HG03039 (cell line): ENCODE measurements at regions not wholly inside any gene's neighbourhood (a gene's known extent, or its start where the extent isn't known, plus 50 kb on each side); places are given as distances from the start of the nearest gene placed in this dataset.

Experiments
- ATAC-seq: cut with Tn5 transposase; IDR thresholded peaks from one replicate; pipeline ENCODE4 v1.9.1; 2021; ENCODE audit warnings: mild to moderate bottlenecking, moderate library complexity; ENCODE audit not compliant: unreplicated experiment

- ATAC-seq = no peak
Observed at GRCh38 chr6:15044948-15045347, 200.9 kb upstream of the JARID2 start.

- no peak for ATAC-seq
Observed at GRCh38 chr6:15046751-15047150, 199.1 kb upstream of the JARID2 start.

- ATAC-seq = no peak
Observed at GRCh38 chr6:15048367-15048766, 197.5 kb upstream of the JARID2 start.

GRCh38 chr6:15058200-15059061, 187.4 kb upstream of the JARID2 start:
- ATAC-seq = no peak

- no peak for ATAC-seq
Observed at GRCh38 chr6:15061180-15061641, 184.7 kb upstream of the JARID2 start.

GRCh38 chr6:15061908-15062515, 183.9 kb upstream of the JARID2 start:
- no peak for ATAC-seq

- no peak for ATAC-seq
Observed at GRCh38 chr6:15062516-15063252, 183.2 kb upstream of the JARID2 start.

- no peak for ATAC-seq
Observed at GRCh38 chr6:15063253-15063853, 182.5 kb upstream of the JARID2 start.

GRCh38 chr6:15065261-15065989, 180.4 kb upstream of the JARID2 start:
- ATAC-seq = no peak

GRCh38 chr6:15066089-15066758, 179.6 kb upstream of the JARID2 start:
- no peak for ATAC-seq

GRCh38 chr6:15073344-15073789, 172.5 kb upstream of the JARID2 start:
- no peak for ATAC-seq

- ATAC-seq = no peak
Observed at GRCh38 chr6:15073883-15074465, 171.9 kb upstream of the JARID2 start.

- no peak for ATAC-seq
Observed at GRCh38 chr6:15074806-15075205, 171.1 kb upstream of the JARID2 start.

GRCh38 chr6:15076565-15076964, 169.3 kb upstream of the JARID2 start:
- ATAC-seq = no peak

- ATAC-seq = no peak
Observed at GRCh38 chr6:15077006-15077405, 168.9 kb upstream of the JARID2 start.

- ATAC-seq = no peak
Observed at GRCh38 chr6:15077961-15078360, 167.9 kb upstream of the JARID2 start.

- no peak for ATAC-seq
Observed at GRCh38 chr6:15079288-15079817, 166.5 kb upstream of the JARID2 start.

- ATAC-seq = no peak
Observed at GRCh38 chr6:15080895-15081294, 165.0 kb upstream of the JARID2 start.

- no peak for ATAC-seq
Observed at GRCh38 chr6:15081447-15081846, 164.4 kb upstream of the JARID2 start.
